H1 (cell line): ENCODE measurements at regions not wholly inside any gene's neighbourhood (a gene's known extent, or its start where the extent isn't known, plus 50 kb on each side); places are given as distances from the start of the nearest gene placed in this dataset.
A peak's percentile ranks its signal among the peaks of the same experiment; 100 is the strongest.

Experiments used
- CTCF ChIA-PET: fragments of 300-600 bp; sonication (Branson Sonifier 250); formaldehyde crosslinking; loops from one replicate; lab custom pipeline; 2021; ENCODE audit not compliant: partially characterized antibody; lab: Charles Lee
- POLR2A ChIA-PET: fragments of 300-600 bp; sonication (Branson Sonifier 250); formaldehyde crosslinking; loops from one replicate; lab custom pipeline; 2021; ENCODE audit warnings: inconsistent platforms; ENCODE audit not compliant: partially characterized antibody; lab: Charles Lee
- DNase-seq, 2 experiments: peaks; one replicate each; pipeline versions ENCODE4 v3.0.0 to v3.0.0-alpha.2; 2010 to 2022; ENCODE audit warnings: low spot score in 2 of 2, low read depth in 1 of 2, mixed read lengths in 1 of 2
- FAIRE-seq: peaks from 2 replicates; lab custom pipeline; 2011; peaks lifted over from hg19 to GRCh38; lab: Jason Lieb, UNC
- H2AFZ ChIP-seq: 2 replicates; pipeline ENCODE4 v1.8.1; 2012; ENCODE audit warnings: low read length, inconsistent platforms
- H2AK5ac ChIP-seq: 2 replicates; pipeline ENCODE4 v1.6.1; 2013; ENCODE audit warnings: low read depth, low read length
- H2BK120ac ChIP-seq: replicated peaks from 2 replicates; pipeline ENCODE3; 2013; ENCODE audit warnings: low read depth, low read length, inconsistent platforms
- H2BK12ac ChIP-seq: 2 replicates; pipeline ENCODE4 v1.6.1; 2013; ENCODE audit warnings: low read depth, low read length
- H2BK15ac ChIP-seq: 2 replicates; pipeline ENCODE4 v1.6.1; 2013; ENCODE audit warnings: low read length
- H2BK20ac ChIP-seq: 2 replicates; pipeline ENCODE4 v1.6.1; 2013; ENCODE audit warnings: low read length
- H2BK5ac ChIP-seq: 2 replicates; pipeline ENCODE4 v1.6.1; 2013; ENCODE audit warnings: low read depth, low read length
- H3K14ac ChIP-seq: 2 replicates; pipeline ENCODE4 v1.6.1; 2013; ENCODE audit warnings: inconsistent platforms; ENCODE audit not compliant: insufficient read length
- H3K18ac ChIP-seq: 2 replicates; pipeline ENCODE4 v1.6.1; 2013; ENCODE audit warnings: low read length; ENCODE audit errors: extremely low read depth
- H3K23ac ChIP-seq: 2 replicates; pipeline ENCODE4 v1.6.1; 2013; ENCODE audit warnings: inconsistent platforms; ENCODE audit not compliant: insufficient read length
- H3K23me2 ChIP-seq: 2 replicates; pipeline ENCODE4 v1.6.1; 2013; ENCODE audit warnings: low read depth, low read length
- H3K27ac ChIP-seq: 2 replicates; pipeline ENCODE4 v1.6.1; 2011; ENCODE audit warnings: low read depth, low read length, inconsistent platforms
- H3K27me3 ChIP-seq, 4 experiments: replicated peaks in 1 of 4; 1 replicate in 1 of 4; 2 replicates in 3 of 4; pipeline versions ENCODE4 v1.6.1 to v1.8.1; 2011 to 2013; ENCODE audit warnings: low read length in 3 of 4, mild to moderate bottlenecking in 3 of 4, inconsistent platforms in 2 of 4, mixed read lengths in 2 of 4, moderate library complexity in 1 of 4; ENCODE audit not compliant: control insufficient read depth in 3 of 4, insufficient read depth in 3 of 4; ENCODE audit errors: extremely low read depth in 1 of 4
- H3K36me3 ChIP-seq, 4 experiments: 2 replicates each; pipeline versions ENCODE4 v1.6.1 to v1.8.1; 2011 to 2013; ENCODE audit warnings: mild to moderate bottlenecking in 4 of 4, low read length in 3 of 4, moderate library complexity in 2 of 4, control low read depth in 1 of 4, inconsistent platforms in 1 of 4; ENCODE audit not compliant: insufficient read depth in 4 of 4, control insufficient read depth in 2 of 4
- H3K4ac ChIP-seq: replicated peaks from 2 replicates; pipeline ENCODE3; 2013; ENCODE audit warnings: low read length, low read depth, mixed read lengths, inconsistent platforms; ENCODE audit not compliant: insufficient read length
- H3K4me1 ChIP-seq, 4 experiments: replicated peaks in 1 of 4; 1 replicate in 1 of 4; 2 replicates in 3 of 4; pipeline versions ENCODE4 v1.6.1 to v1.8.1; 2011 to 2013; ENCODE audit warnings: low read length in 3 of 4, inconsistent platforms in 2 of 4, mixed read lengths in 1 of 4; ENCODE audit not compliant: insufficient read depth in 4 of 4, control insufficient read depth in 3 of 4
- H3K4me2 ChIP-seq, 2 experiments: 2 replicates each; pipeline versions ENCODE4 v1.6.1 to v1.8.1; 2011 to 2013; ENCODE audit warnings: low read depth in 2 of 2, low read length in 2 of 2, control low read depth in 1 of 2, inconsistent platforms in 1 of 2, mild to moderate bottlenecking in 1 of 2; ENCODE audit not compliant: insufficient read depth in 1 of 2
- H3K4me3 ChIP-seq, 4 experiments: fragments of 200-600, 300-600 bp in 1 of 4; sonication (generic), shearing (Covaris generic), sonication (Bioruptor Twin) in 1 of 4; 2 replicates each; pipeline versions ENCODE4 v1.5.1 to v1.8.1; 2011 to 2016; ENCODE audit warnings: low read length in 4 of 4, low read depth in 3 of 4, control low read depth in 2 of 4, inconsistent platforms in 2 of 4, mild to moderate bottlenecking in 2 of 4, mixed read lengths in 1 of 4, moderate library complexity in 1 of 4; ENCODE audit not compliant: insufficient read depth in 2 of 4; ENCODE audit errors: extremely low read depth in 1 of 4
- H3K56ac ChIP-seq: replicated peaks from 2 replicates; pipeline ENCODE3; 2013; ENCODE audit warnings: low read depth, mild to moderate bottlenecking, mixed read lengths, low read length, inconsistent platforms; ENCODE audit not compliant: insufficient read length
- H3K79me1 ChIP-seq: 2 replicates; pipeline ENCODE4 v1.6.1; 2013; ENCODE audit warnings: low read depth, low read length, control low read depth
- H3K79me2 ChIP-seq, 2 experiments: 2 replicates each; pipeline versions ENCODE4 v1.6.1 to v1.8.1; 2012 to 2013; ENCODE audit warnings: low read length in 2 of 2, mild to moderate bottlenecking in 2 of 2, inconsistent platforms in 1 of 2; ENCODE audit not compliant: insufficient read depth in 2 of 2, control insufficient read depth in 1 of 2
- H3K9ac ChIP-seq, 4 experiments: replicated peaks in 1 of 4; 1 replicate in 1 of 4; 2 replicates in 3 of 4; pipeline versions ENCODE4 v1.6.1 to v1.8.1; 2011 to 2013; ENCODE audit warnings: low read depth in 3 of 4, low read length in 3 of 4, control low read depth in 2 of 4, mild to moderate bottlenecking in 2 of 4, moderate library complexity in 2 of 4, inconsistent platforms in 1 of 4; ENCODE audit errors: extremely low read depth in 1 of 4
- H3K9me3 ChIP-seq, 2 experiments: 2 replicates each; pipeline versions ENCODE4 v1.6.1 to v1.8.1; 2012 to 2013; ENCODE audit warnings: mild to moderate bottlenecking in 2 of 2, moderate library complexity in 2 of 2, control low read depth in 1 of 2, inconsistent platforms in 1 of 2, low read depth in 1 of 2, low read length in 1 of 2, mixed read lengths in 1 of 2; ENCODE audit not compliant: insufficient read depth in 2 of 2
- H4K20me1 ChIP-seq, 2 experiments: replicated peaks in 1 of 2; 2 replicates each; pipeline versions ENCODE3 to v1.8.1; 2011 to 2013; ENCODE audit warnings: inconsistent platforms in 2 of 2, low read length in 2 of 2, mild to moderate bottlenecking in 1 of 2; ENCODE audit not compliant: insufficient read depth in 2 of 2, control insufficient read depth in 1 of 2
- H4K5ac ChIP-seq: 2 replicates; pipeline ENCODE4 v1.6.1; 2013; ENCODE audit warnings: low read length, low read depth, mixed read lengths, inconsistent platforms; ENCODE audit not compliant: insufficient read length
- H4K8ac ChIP-seq: 2 replicates; pipeline ENCODE4 v1.8.0; 2013; ENCODE audit warnings: mild to moderate bottlenecking, moderate library complexity, low read length, inconsistent platforms; ENCODE audit not compliant: insufficient read depth; ENCODE audit errors: extremely low read depth
- H4K91ac ChIP-seq: replicated peaks from 2 replicates; pipeline ENCODE3; 2013; ENCODE audit warnings: low read length, mixed read lengths, inconsistent platforms; ENCODE audit not compliant: insufficient read length
- CHD7 ChIP-seq: fragments of 300-600 bp; sonication (generic); IDR thresholded peaks from 2 replicates; pipeline ENCODE4 v1.7.1; 2012; ENCODE audit warnings: low read length, moderate library complexity, mild to moderate bottlenecking, inconsistent platforms; ENCODE audit not compliant: insufficient replicate concordance

GRCh38 chr2:183409662-183410061 is 285.4 kb downstream of the NUP35 start:
- no peak overlapping the region for H3K27ac ChIP-seq
- CTCF ChIA-PET, result no interaction called here
- peak; percentile 96 for TF ChIP-seq CHD7

More at GRCh38 chr2:183409662-183410061, 285.4 kb downstream of the NUP35 start:
- Histone ChIP-seq H4K8ac (no peak overlapping the region), H2BK15ac (no peak overlapping the region), H3K4me3 (peak overlapping the region in 1 of 4 experiments; percentile 41; a peak in 1 of 8 replicates), H2BK20ac (no peak overlapping the region), H3K9ac (no peak overlapping the region), H3K4me1 (peaks cover 0 to 10% (median 0%) of the 10 kb centered on the region in 4 experiments; a peak in 1 of 7 replicates), H3K9me3 (peaks cover 5 to 12% of the 10 kb centered on the region in 2 experiments; a peak in 3 of 4 replicates), H2BK12ac (no peak overlapping the region; the same call in 1 of the 2 replicates), H2AFZ (no peak overlapping the region), H3K4me2 (peak overlapping the region in 1 of 2 experiments; percentile 20; a peak in 1 of 4 replicates), H2BK5ac (no peak overlapping the region), H3K36me3 (peaks cover 0 to 4% (median 1%) of the 10 kb centered on the region in 4 experiments; a peak in 1 of 8 replicates), H4K20me1 (no peaks in the 10 kb centered on the region), H3K23ac (no peak overlapping the region), H3K79me2 (no peaks in the 10 kb centered on the region), H4K5ac (no peak overlapping the region), H4K91ac (no peak overlapping the region), H3K4ac (no peak overlapping the region), H3K79me1 (no peaks in the 10 kb centered on the region), H3K14ac (no peak overlapping the region), H3K27me3 (no peaks in the 10 kb centered on the region), H3K23me2 (no peaks in the 10 kb centered on the region), H2BK120ac (no peak overlapping the region), H3K56ac (no peak overlapping the region), H2AK5ac (no peak overlapping the region), H3K18ac (no peak overlapping the region)
- FAIRE-seq (peak; percentile 76), DNase-seq (no peak)
- POLR2A ChIA-PET, result no interaction called here
